PC-9 (cell line): ENCODE measurements at regions not wholly inside any gene's neighbourhood (a gene's known extent, or its start where the extent isn't known, plus 50 kb on each side); places are given as distances from the start of the nearest gene placed in this dataset.

Experiments used
- EZH2 ChIP-seq: fragments of 200-600 bp; sonication (generic); IDR thresholded peaks from 2 replicates; pipeline ENCODE4 v1.8.0; 2017; ENCODE audit warnings: antibody characterized with exemption, low read depth
- TF ChIP-seq, protein P1 (sequence below): fragments of 200-600 bp; sonication (generic); conservative IDR thresholded peaks from 2 replicates; pipeline ENCODE4 v1.6.1; 2017; ENCODE audit warnings: mixed run types, antibody characterized with exemption, mild to moderate bottlenecking, moderate library complexity

DNA sequence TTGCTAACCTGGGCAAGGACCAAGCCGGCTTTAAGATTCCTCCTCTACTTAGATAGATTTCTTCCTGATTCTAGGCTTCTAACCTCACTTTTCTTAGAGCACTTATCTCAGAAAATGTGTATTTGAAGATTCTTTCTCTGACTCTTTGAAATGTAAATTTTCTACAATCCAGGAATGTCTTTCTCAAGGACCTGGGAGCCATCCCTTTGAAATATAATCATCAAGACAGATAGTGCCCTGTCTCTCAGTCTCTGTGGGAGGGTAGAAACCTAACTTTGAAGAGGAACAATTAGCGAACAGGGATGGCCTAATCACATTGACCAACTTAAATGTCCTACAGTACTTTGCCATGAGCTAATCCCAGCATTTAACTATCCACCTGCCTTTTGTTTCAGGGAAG, 1646.0 kb downstream of the PCDH9 start:
- TF ChIP-seq, protein P1, sequence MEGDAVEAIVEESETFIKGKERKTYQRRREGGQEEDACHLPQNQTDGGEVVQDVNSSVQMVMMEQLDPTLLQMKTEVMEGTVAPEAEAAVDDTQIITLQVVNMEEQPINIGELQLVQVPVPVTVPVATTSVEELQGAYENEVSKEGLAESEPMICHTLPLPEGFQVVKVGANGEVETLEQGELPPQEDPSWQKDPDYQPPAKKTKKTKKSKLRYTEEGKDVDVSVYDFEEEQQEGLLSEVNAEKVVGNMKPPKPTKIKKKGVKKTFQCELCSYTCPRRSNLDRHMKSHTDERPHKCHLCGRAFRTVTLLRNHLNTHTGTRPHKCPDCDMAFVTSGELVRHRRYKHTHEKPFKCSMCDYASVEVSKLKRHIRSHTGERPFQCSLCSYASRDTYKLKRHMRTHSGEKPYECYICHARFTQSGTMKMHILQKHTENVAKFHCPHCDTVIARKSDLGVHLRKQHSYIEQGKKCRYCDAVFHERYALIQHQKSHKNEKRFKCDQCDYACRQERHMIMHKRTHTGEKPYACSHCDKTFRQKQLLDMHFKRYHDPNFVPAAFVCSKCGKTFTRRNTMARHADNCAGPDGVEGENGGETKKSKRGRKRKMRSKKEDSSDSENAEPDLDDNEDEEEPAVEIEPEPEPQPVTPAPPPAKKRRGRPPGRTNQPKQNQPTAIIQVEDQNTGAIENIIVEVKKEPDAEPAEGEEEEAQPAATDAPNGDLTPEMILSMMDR, result no peak
- no peak for TF ChIP-seq EZH2
